Right cardiac atrium (tissue), 5 donors: ENCODE measurements at regions not wholly inside any gene's neighbourhood (a gene's known extent, or its start where the extent isn't known, plus 50 kb on each side); places are given as distances from the start of the nearest gene placed in this dataset.

Experiments
- ATAC-seq, 2 donors: fragments of 200-7000 bp; cut with Tn5 transposase; one replicate each; pipeline versions ENCODE4 v1.8.0 to v1.9.1; 2020; ENCODE audit warnings: moderate library complexity in 2 of 2, mild to moderate bottlenecking in 1 of 2
- DNase-seq, 3 donors: peaks; one replicate each; pipeline ENCODE4 v3.0.0-alpha.2; 2020
- H3K27ac ChIP-seq: one replicate; pipeline ENCODE4 v1.5.1; 2013; ENCODE audit warnings: mild to moderate bottlenecking, low read length, control low read depth, moderate library complexity
- H3K27me3 ChIP-seq: one replicate; pipeline ENCODE4 v1.6.1; 2013; ENCODE audit not compliant: control insufficient read depth, insufficient read depth
- H3K4me1 ChIP-seq: one replicate; pipeline ENCODE4 v1.6.1; 2013; ENCODE audit warnings: low read length; ENCODE audit not compliant: control insufficient read depth, insufficient read depth
- H3K4me3 ChIP-seq: one replicate; pipeline ENCODE4 v1.5.1; 2013; ENCODE audit warnings: low read length, control low read depth
- H3K9me3 ChIP-seq: one replicate; pipeline ENCODE4 v1.6.1; 2013; ENCODE audit warnings: low read length; ENCODE audit not compliant: control insufficient read depth
- WGBS: extraction: QIAGEN DNeasy Blood & Tissue Kit; methylation state at CpG from one replicate; pipeline ENCODE4 v1.1.7; 2013; 5-methylcytosine and 5-hydroxymethylcytosine counted together
- intact Hi-C, 4 donors: fragments of 100-400 bp; cut with DNase I; formaldehyde crosslinking; loops; one replicate each; pipeline versions ENCODE4 v1.11.0 to v1.14.0; 2022 to 2023
- donor health status: healthy with polysubstance abuse.
- donor health status: DM: no; HTN: yes; CAD: no.
- donor health status: DM: no; HTN: no; CAD: no.
- donor health status: DM: no; HTN: yes; CAD: no; lungs with severe emphysema.
- donor health status: DM: yes; HTN: yes; CAD: no.

DNA sequence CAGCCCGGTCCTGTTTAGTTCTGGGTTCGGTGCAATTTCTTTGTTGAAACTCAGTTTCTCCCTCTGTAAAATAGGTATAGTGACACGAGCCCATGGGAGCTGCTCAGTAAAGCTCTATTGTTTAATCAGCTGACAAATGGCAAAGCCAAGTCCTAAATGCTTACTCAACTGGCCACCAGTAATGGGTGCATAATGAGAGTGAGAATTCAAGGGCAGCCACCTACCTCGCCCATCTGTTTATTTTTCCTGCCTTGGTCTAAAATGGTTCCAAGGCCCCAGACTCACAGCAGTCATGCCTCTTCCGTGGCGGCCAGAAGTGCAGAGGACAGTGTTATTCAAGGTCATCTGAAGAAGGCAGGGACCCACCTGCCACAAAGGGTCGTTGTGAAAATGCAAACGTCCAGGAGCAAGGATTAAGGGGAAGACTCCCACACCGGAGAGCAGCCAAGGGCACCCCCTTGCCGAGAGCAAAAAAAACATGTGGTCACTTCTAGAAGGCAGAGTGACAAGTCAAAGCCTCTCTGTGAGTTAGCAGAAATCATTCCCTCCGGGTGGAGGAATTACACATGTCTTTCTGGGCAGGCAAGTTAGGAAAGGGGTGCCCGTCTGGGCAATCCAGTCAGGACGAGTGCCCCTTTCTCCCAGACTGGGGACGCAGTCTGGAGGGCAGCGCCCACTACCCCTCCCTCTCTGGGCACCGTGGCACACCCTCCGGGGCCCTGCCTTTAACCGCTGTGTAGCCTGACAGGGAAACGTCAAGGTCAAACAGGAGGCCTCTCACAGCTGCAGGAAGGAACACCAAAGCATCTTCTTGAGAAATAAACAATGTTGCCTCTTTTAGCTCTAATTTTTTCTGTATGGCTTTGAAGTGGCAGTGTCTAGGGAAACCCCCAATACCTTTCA is 186.2 kb downstream of the FOXO1 start:
- DNase-seq = peak in 1 of 3 donors; percentile 49
- Histone ChIP-seq H3K9me3 (no peaks in the 10 kb centered on the region), H3K4me1 (peaks cover 23% of the 10 kb centered on the region), H3K27ac (no peak overlapping the region), H3K27me3 (no peaks in the 10 kb centered on the region), H3K4me3 (no peak overlapping the region)
- intact Hi-C loops = no loop called here
- ATAC-seq = no peak
- 54% methylated on average over 19 of the region's 19 CpGs for WGBS

DNA sequence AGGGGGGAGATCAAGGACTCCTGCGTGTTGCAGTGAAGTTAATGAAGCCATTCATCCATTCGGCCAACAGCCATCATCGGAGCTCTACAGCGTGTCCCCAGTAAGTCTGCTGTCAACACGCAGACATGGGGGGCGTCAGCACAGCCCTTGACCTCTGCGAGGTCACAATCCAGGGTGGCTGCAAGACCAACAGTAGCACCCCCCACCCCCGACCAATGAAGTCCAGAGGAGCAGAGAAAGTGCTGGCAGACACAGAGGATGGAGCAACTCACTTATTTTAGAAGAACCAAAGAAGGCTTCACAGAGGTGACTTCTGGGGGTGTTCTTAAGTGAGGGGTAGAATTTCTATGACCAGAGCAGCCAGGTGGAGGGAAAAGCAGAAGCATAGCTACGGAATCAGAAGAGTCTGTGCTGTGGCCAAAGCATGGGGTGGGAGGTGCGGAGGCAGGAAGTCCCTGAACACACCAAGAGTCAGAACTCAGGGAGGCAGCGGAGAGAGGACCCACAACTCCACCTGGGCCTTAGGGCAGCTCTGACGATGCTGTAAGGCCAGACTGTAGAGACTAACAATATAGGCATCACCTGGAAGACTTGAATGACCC is 185.4 kb downstream of the FOXO1 start:
- Histone ChIP-seq H3K4me3 (no peak overlapping the region), H3K27ac (no peak overlapping the region), H3K4me1 (peaks cover 21% of the 10 kb centered on the region), H3K27me3 (no peaks in the 10 kb centered on the region), H3K9me3 (no peaks in the 10 kb centered on the region)
- 81% methylated on average over 12 of the region's 12 CpGs for WGBS
- DNase-seq (peak in 1 of 3 donors; percentile 35), ATAC-seq (no peak)
- intact Hi-C loops = no loop called here

DNA sequence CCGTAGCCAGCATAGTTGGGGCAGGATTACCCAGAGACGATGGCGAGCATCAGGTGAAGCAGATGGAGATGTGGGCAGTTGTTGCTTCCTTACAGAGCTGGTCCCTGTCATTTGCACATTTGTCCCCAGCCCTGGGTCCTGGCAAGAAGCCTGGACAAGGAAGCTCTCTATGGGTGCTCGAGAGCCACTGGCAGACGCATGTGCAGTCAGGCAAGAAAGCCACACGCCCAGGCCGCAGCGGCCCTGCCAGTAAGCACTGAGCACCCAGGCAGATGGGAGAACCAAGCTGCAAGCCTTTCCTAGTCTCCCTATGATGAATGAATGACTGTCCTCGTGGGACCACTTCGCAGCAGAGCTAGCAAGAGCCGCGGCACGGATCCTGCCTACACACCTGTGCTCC is 182.8 kb downstream of the FOXO1 start:
- no peak overlapping the region for H3K27ac ChIP-seq
- H3K27me3 ChIP-seq = no peaks in the 10 kb centered on the region
- peak; percentile 11 to 41 for ATAC-seq
- H3K9me3 ChIP-seq = no peaks in the 10 kb centered on the region
- peaks cover 10% of the 10 kb centered on the region for H3K4me1 ChIP-seq
- H3K4me3 ChIP-seq = no peak overlapping the region
- peak in 2 of 3 donors; percentile 69 to 72 for DNase-seq
- intact Hi-C loops = no loop called here
- WGBS = 86% methylated on average over 13 of the region's 13 CpGs

DNA sequence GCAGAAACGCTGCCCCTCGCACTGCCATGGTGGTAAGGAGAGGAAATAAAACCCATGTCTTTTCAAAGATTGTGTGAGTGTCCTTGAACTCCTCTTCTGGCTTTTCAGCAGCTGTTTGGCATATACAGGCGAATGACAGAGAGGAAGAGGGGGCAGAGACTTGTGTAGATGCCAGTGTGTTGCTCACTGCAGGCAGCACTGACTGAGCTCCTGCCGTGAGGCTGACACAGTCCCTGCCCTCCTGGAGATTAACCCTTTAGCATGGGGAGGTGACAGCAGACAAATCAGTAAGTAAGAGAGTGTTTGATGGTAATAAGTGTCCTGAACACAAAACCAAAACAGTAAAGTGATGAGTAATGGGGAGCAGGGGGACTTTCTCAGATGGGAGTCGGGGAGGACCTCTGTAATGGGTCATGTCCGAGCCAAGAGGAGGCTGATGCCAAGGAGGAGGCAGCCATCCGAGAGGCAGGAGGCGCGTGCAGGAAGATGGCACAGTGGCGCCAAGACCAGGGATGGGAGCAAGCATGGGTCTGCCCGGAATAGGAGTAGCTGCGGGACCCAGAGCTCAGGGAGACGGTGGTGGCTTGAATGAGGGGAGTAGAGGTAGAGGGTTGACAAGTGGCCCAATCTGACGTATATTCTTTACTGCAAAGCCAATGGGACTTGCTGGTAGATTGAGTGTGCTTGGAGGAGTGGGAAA is 182.2 kb downstream of the FOXO1 start:
- ATAC-seq (no peak), DNase-seq (no peak)
- 74% methylated on average over 14 of the region's 14 CpGs for WGBS
- H3K27me3 ChIP-seq = no peaks in the 10 kb centered on the region
- no peak overlapping the region for H3K27ac ChIP-seq
- intact Hi-C loops = no loop called here
- H3K9me3 ChIP-seq = no peaks in the 10 kb centered on the region
- H3K4me3 ChIP-seq = no peak overlapping the region
- H3K4me1 ChIP-seq = peaks cover 10% of the 10 kb centered on the region

DNA sequence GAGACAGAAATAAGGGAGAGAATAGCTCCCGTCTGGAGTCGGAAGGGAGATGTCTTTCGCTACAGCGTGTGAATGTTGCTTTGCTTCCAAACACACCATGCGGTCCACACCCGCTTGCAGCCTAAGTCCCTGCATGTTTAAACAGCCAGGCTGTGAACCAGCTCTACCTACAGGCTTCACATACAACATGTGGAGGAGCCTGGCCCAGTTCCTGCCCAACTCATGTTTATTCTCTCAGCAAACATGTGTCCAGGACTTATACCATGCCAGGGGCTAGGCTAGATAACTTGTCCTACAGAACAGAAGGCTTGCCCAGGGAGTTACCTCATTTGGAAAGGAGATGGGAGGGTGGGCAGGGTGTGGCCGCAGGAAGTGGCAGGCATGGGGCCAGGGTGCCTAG is 181.5 kb downstream of the FOXO1 start:
- no peaks in the 10 kb centered on the region for H3K9me3 ChIP-seq
- H3K4me3 ChIP-seq = no peak overlapping the region
- H3K4me1 ChIP-seq = peaks cover 10% of the 10 kb centered on the region
- DNase-seq (no peak), ATAC-seq (peak in 1 of 2 donors; percentile 13)
- intact Hi-C loops = no loop called here
- H3K27ac ChIP-seq = no peak overlapping the region
- no peaks in the 10 kb centered on the region for H3K27me3 ChIP-seq
- 75% methylated on average over 7 of the region's 7 CpGs for WGBS

DNA sequence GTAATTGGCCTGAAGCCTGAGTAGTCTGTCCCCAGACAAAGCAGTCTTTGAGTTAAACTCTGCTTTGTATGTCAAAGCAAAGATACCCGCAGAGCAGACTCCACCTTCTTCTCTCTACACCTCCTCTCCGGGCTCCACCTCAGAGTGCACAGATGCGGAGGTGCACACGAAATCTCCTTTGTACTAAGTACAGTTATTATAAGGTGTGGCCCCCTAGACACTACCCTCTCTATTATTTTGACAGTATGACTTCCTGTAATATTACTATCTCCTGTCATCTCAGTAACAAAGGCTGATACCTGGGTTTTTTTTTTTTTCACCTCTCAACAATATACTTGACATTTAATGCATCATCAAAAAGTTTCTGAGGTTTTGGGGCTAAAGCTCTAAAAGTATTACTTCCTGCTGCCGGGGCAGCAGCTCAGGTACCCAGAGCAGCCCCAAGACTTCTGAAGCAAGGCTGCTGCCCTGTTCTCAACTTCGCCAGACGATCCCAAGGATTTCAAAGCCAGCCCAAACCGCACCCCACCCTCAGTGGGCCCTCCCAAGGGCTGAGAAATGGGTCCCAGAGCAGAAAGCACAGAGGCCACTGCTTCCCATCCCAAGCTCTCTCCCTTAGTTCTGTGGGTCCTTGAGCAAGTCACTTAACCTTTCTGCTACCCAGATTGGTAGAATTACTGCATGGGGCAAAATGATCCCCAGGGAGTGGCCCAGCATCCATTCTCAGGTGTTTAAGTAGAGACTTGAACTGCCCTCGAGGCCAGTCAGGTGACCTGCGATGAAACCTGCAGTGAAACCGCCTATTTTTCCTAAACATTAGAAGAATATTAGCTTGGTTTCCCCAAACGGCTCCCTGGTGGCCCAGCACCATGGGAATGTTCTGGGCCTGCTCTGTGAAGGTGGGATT is 180.6 kb downstream of the FOXO1 start:
- 85% methylated on average over 12 of the region's 12 CpGs for WGBS
- ATAC-seq = no peak
- intact Hi-C loops = no loop called here

DNA sequence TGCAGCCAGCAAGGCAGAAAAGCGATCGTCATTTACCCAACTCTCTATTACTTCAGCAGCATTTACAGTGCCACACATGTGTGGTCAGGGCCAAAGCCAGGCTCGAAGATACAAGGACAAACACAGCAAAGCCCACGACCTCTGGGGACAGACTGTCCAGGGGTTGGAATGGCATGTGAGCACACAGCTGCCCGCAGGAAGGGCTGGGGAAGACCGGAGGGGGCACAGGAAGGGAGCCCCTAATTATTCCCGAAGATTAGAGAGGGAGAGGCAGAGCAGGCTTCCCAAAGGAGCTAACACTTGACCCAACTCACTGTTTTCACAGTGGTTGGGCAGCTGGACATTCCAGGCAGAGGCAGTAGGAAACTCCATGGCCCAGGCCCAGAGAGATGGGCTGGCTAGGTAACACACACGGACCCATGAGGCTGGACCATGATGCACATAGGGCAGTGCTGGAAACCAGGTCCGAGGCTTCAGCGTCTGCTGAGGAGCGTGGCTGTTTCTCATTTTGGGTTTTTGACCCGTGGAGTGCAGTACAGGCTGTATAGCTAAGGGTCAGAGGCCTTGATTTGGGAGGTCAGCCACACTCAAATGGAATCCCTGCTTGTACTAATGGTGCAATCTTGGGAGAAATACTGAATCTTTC is 179.8 kb downstream of the FOXO1 start:
- Histone ChIP-seq H3K9me3 (no peaks in the 10 kb centered on the region), H3K27me3 (no peaks in the 10 kb centered on the region), H3K27ac (no peak overlapping the region), H3K4me3 (no peak overlapping the region), H3K4me1 (peaks cover 4% of the 10 kb centered on the region)
- intact Hi-C loops = no loop called here
- ATAC-seq (no peak), DNase-seq (no peak)
- 68% methylated on average over 12 of the region's 12 CpGs for WGBS

More for the DNA sequence above, 180.6 kb downstream of the FOXO1 start:
- Histone ChIP-seq H3K4me3 (no peak overlapping the region), H3K27ac (no peak overlapping the region), H3K9me3 (no peaks in the 10 kb centered on the region), H3K4me1 (peaks cover 4% of the 10 kb centered on the region), H3K27me3 (no peaks in the 10 kb centered on the region)
- DNase-seq = no peak

DNA sequence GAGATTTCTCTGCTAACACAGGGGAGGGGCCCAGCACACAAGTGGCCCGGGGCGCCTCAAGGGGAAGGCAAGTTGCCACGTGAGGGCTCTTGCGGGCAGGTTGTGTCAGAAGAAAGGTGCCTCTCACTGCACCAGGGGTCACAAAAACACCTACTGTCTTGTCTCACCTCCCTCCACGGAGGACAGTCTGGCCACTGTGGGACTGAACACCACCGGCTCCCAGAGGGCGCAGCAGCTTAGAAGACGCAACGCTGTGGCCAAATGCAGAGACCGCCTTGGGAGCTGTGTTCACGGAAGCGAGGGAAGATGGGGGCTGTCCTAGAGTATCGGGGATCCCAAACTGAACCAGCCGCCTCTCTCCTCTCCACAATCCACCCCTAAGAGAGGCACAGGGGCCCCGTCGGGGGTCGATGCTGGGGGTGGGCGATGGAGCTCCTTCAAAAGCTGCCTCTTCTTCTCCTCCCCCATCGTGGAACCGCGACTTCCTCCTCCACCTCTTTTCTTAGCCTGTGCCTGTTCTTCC is 177.5 kb downstream of the FOXO1 start:
- DNase-seq (no peak), ATAC-seq (no peak)
- 91% methylated on average over 21 of the region's 21 CpGs for WGBS
- Histone ChIP-seq H3K4me3 (no peak overlapping the region), H3K9me3 (no peaks in the 10 kb centered on the region), H3K27me3 (no peaks in the 10 kb centered on the region), H3K27ac (no peak overlapping the region), H3K4me1 (peaks cover 7% of the 10 kb centered on the region)
- intact Hi-C loops = no loop called here

DNA sequence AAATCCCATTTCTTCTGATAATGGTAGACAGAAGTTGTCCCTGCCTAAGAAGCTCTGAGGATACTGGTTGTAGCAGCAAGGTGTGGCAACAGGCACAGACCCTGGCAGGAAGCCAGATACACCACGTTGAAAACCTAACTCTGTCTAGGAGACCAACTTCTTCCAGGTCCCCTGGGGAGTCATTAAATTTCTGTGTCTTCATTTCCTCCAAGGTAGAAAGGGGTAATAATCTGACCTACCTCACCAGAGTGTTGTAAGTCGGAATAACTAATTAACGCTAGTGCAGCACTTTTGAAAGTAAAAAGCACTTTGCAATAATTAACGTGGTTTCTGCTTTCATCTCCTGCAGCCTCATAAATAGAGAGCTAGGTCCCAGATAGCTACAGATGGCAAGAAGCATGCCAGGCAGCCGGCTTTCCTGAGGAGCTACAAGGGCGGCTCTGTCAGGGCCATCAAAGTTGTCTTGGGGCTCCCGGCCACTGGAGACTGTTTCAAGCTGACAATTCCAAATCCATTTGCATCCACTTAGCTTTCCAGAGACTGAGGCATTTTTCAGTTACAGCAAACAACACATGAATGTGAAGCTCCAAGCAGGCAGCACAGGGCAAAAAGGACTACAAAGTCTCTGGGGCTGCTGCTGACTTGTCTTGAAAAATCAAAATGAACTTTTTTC is 176.2 kb downstream of the FOXO1 start:
- Histone ChIP-seq H3K27me3 (no peaks in the 10 kb centered on the region), H3K4me3 (no peak overlapping the region), H3K9me3 (no peaks in the 10 kb centered on the region), H3K4me1 (peaks cover 7% of the 10 kb centered on the region), H3K27ac (no peak overlapping the region)
- intact Hi-C loops = loop anchor here in 1 of 4 donors (10.0 kb wide), 1 partner anchor 175 kb away; the partner anchor contains the start of gene FOXO1
- WGBS = 79% methylated on average over 7 of the region's 7 CpGs
- DNase-seq = no peak
- no peak for ATAC-seq
